Osteoblast (primary cell): ENCODE measurements at regions not wholly inside any gene's neighbourhood (a gene's known extent, or its start where the extent isn't known, plus 50 kb on each side); places are given as distances from the start of the nearest gene placed in this dataset.

Experiments used
- DNase-seq: peaks from one replicate; pipeline ENCODE4 v3.0.0; 2011; ENCODE audit warnings: low spot score, mixed read lengths; ENCODE audit not compliant: insufficient read length; ENCODE audit errors: missing footprints
- H2AFZ ChIP-seq: 2 replicates; pipeline ENCODE4 v1.6.0; 2011; ENCODE audit warnings: mild to moderate bottlenecking, low read length
- H3K27ac ChIP-seq: 2 replicates; pipeline ENCODE4 v1.5.1; 2011; ENCODE audit warnings: mild to moderate bottlenecking, low read depth, low read length, moderate library complexity
- H3K27me3 ChIP-seq: 2 replicates; pipeline ENCODE4 v1.6.0; 2012; ENCODE audit warnings: mild to moderate bottlenecking, control low read depth, inconsistent platforms, low read length, moderate library complexity; ENCODE audit not compliant: insufficient read depth
- H3K36me3 ChIP-seq: 2 replicates; pipeline ENCODE4 v1.5.1; 2011; ENCODE audit warnings: mild to moderate bottlenecking, low read length, control low read depth, moderate library complexity; ENCODE audit not compliant: insufficient read depth
- H3K4me1 ChIP-seq: 2 replicates; pipeline ENCODE4 v1.5.1; 2011; ENCODE audit warnings: mild to moderate bottlenecking, low read length, control low read depth, moderate library complexity; ENCODE audit not compliant: insufficient read depth
- H3K4me2 ChIP-seq: 2 replicates; pipeline ENCODE4 v1.6.0; 2011; ENCODE audit warnings: mild to moderate bottlenecking, low read length; ENCODE audit not compliant: insufficient read depth
- H3K4me3 ChIP-seq: fragments of 200-600 bp; sonication (generic); 3 replicates; pipeline ENCODE4 v1.5.1; 2012; ENCODE audit warnings: mild to moderate bottlenecking, low read length, inconsistent platforms; ENCODE audit not compliant: insufficient read depth
- H3K79me2 ChIP-seq: 2 replicates; pipeline ENCODE4 v1.6.0; 2012; ENCODE audit warnings: mild to moderate bottlenecking, low read length, control low read depth, inconsistent platforms; ENCODE audit not compliant: insufficient read depth
- H3K9me3 ChIP-seq: 2 replicates; pipeline ENCODE4 v1.5.1; 2011; ENCODE audit warnings: low read depth, low read length, control low read depth
- H4K20me1 ChIP-seq: 2 replicates; pipeline ENCODE4 v1.6.0; 2012; ENCODE audit warnings: mild to moderate bottlenecking, low read length, control low read depth; ENCODE audit not compliant: insufficient read depth
- CTCF ChIP-seq: IDR thresholded peaks from 2 replicates; pipeline ENCODE4 v1.5.1; 2011; ENCODE audit warnings: mild to moderate bottlenecking, low read depth, low read length, moderate library complexity; ENCODE audit errors: extremely low read depth

DNA sequence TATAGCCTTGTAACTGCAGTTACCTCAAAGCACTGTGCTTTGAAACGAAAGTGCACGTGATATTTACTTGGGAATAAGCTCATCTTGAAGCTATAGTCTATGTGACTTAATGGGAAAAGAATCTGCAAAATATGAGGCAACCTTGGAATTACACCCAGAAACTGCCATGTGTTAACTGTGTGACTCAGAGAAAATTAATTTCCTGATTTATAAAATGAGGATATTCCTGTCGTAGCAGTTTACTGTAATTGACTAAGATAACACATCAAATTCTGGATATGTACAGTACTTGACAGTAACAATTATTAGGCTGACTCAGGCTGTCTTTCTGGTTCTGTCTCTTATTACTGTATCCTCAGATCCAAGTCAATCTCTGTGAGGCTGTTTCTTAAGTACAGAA lies 1079.9 kb upstream of the ACO1 start:
- no peak for TF ChIP-seq CTCF
- Histone ChIP-seq H4K20me1 (no peaks in the 10 kb centered on the region), H3K4me3 (peak overlapping the region; percentile 19), H3K27me3 (no peaks in the 10 kb centered on the region), H3K27ac (peak overlapping the region; percentile 28), H3K4me2 (peak overlapping the region; percentile 45), H3K36me3 (no peaks in the 10 kb centered on the region), H3K79me2 (no peaks in the 10 kb centered on the region), H3K9me3 (no peaks in the 10 kb centered on the region), H2AFZ (no peak overlapping the region), H3K4me1 (no peaks in the 10 kb centered on the region)
- no peak for DNase-seq

DNA sequence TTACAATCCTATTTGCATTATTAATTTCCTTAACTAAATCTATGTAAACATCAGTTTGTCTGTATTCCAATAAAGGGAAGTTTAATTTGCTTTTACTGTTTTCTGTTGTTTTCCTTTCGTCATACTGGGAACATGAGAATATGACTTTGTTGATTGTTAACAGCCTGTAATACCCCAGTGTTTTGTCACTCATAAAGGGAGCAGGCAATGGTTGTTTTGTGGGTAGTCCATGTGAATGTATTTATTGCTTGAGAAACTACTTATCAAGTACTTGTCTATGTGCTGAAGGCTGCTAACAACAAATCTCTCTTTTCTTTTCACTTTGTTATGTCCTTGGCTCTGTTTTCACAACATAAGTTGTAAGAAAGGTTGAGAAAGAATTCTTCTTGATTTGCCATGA lies 1070.2 kb upstream of the ACO1 start:
- H3K79me2 ChIP-seq = no peaks in the 10 kb centered on the region
- H3K4me3 ChIP-seq = no peak overlapping the region
- no peaks in the 10 kb centered on the region for H3K4me1 ChIP-seq
- no peak for TF ChIP-seq CTCF
- H3K27ac ChIP-seq = no peak overlapping the region
- no peak overlapping the region for H2AFZ ChIP-seq
- no peaks in the 10 kb centered on the region for H3K9me3 ChIP-seq
- no peaks in the 10 kb centered on the region for H4K20me1 ChIP-seq
- H3K4me2 ChIP-seq = no peak overlapping the region
- H3K36me3 ChIP-seq = no peaks in the 10 kb centered on the region
- no peaks in the 10 kb centered on the region for H3K27me3 ChIP-seq
- DNase-seq = no peak

DNA sequence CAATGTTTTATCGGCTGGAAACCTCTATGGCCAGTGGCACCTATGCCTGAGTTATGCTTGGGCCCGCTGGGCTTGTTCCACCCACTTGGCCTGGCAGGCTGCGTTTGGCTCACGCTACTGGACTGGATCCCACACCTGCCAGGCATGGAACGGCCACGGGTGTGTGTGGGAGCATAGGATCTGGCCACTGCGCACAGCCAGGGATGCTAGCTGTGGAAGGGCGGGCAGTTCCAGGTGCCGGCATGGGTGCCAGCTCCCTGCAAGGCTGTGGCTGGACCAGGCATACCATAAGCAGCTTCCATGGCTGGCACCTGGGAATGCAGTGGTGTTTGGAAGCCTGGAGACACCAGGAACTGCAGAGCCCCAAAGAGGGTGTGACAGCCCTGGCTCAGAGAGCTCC lies 1063.9 kb upstream of the ACO1 start:
- TF ChIP-seq CTCF = no peak
- H3K79me2 ChIP-seq = no peaks in the 10 kb centered on the region
- H3K4me1 ChIP-seq = no peaks in the 10 kb centered on the region
- H3K4me2 ChIP-seq = no peak overlapping the region
- DNase-seq = no peak
- H3K9me3 ChIP-seq = no peaks in the 10 kb centered on the region
- H3K27me3 ChIP-seq = no peaks in the 10 kb centered on the region
- no peak overlapping the region for H3K4me3 ChIP-seq
- no peak overlapping the region for H3K27ac ChIP-seq
- H2AFZ ChIP-seq = no peak overlapping the region
- H4K20me1 ChIP-seq = no peaks in the 10 kb centered on the region
- H3K36me3 ChIP-seq = no peaks in the 10 kb centered on the region

- Histone ChIP-seq H3K9me3 (no peaks in the 10 kb centered on the region), H3K79me2 (no peaks in the 10 kb centered on the region), H2AFZ (no peak overlapping the region), H3K36me3 (no peaks in the 10 kb centered on the region), H3K4me1 (no peaks in the 10 kb centered on the region), H3K27ac (no peak overlapping the region), H4K20me1 (no peaks in the 10 kb centered on the region), H3K27me3 (no peaks in the 10 kb centered on the region), H3K4me3 (no peak overlapping the region), H3K4me2 (no peak overlapping the region)
- no peak for DNase-seq
- no peak for TF ChIP-seq CTCF
Measured at GRCh38 chr9:31321256-31321655, 1063.2 kb upstream of the ACO1 start.
